Coronary artery (tissue), 2 donors: ENCODE measurements at regions not wholly inside any gene's neighbourhood (a gene's known extent, or its start where the extent isn't known, plus 50 kb on each side); places are given as distances from the start of the nearest gene placed in this dataset.

Experiments used
- DNase-seq: peaks from one replicate; pipeline ENCODE4 v3.0.0-alpha.2; 2017; ENCODE audit warnings: low spot score
- H3K27ac ChIP-seq, 2 donors: fragments of 200-600 bp; sonication (generic); one replicate each; pipeline ENCODE4 v1.5.1; 2016 to 2019
- H3K4me3 ChIP-seq: fragments of 200-600 bp; sonication (generic); 2 replicates; pipeline ENCODE4 v1.5.1; 2016; ENCODE audit warnings: mild to moderate bottlenecking, moderate library complexity
- TF ChIP-seq, protein P1 (sequence below): fragments of 200-600 bp; sonication (generic); IDR thresholded peaks from one replicate; pipeline ENCODE4 v1.5.1; 2019; ENCODE audit warnings: antibody characterized with exemption

DNA sequence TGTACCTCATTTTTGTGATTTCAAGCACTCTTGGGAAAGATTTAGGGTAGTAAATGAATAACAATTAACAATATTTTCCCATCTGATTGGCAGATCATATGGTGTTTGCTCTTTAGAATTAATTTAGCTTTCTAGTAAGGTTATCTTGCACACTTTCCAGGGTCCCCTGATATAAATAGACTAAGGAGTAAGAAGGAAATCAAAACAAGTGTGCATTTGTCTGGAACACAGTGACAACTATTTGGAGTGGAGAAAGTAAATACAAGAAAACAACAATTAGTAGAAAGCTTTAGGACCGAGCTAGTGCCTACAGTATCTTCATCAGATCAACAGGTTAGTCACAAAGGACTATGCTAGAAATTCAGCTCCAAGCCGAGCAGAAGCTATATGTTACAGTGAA lies 429.5 kb downstream of the COG6 start:
- Histone ChIP-seq H3K4me3 (no peak overlapping the region), H3K27ac (no peak overlapping the region)
- TF ChIP-seq, protein P1, sequence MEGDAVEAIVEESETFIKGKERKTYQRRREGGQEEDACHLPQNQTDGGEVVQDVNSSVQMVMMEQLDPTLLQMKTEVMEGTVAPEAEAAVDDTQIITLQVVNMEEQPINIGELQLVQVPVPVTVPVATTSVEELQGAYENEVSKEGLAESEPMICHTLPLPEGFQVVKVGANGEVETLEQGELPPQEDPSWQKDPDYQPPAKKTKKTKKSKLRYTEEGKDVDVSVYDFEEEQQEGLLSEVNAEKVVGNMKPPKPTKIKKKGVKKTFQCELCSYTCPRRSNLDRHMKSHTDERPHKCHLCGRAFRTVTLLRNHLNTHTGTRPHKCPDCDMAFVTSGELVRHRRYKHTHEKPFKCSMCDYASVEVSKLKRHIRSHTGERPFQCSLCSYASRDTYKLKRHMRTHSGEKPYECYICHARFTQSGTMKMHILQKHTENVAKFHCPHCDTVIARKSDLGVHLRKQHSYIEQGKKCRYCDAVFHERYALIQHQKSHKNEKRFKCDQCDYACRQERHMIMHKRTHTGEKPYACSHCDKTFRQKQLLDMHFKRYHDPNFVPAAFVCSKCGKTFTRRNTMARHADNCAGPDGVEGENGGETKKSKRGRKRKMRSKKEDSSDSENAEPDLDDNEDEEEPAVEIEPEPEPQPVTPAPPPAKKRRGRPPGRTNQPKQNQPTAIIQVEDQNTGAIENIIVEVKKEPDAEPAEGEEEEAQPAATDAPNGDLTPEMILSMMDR, result no peak
- DNase-seq, result no peak

DNA sequence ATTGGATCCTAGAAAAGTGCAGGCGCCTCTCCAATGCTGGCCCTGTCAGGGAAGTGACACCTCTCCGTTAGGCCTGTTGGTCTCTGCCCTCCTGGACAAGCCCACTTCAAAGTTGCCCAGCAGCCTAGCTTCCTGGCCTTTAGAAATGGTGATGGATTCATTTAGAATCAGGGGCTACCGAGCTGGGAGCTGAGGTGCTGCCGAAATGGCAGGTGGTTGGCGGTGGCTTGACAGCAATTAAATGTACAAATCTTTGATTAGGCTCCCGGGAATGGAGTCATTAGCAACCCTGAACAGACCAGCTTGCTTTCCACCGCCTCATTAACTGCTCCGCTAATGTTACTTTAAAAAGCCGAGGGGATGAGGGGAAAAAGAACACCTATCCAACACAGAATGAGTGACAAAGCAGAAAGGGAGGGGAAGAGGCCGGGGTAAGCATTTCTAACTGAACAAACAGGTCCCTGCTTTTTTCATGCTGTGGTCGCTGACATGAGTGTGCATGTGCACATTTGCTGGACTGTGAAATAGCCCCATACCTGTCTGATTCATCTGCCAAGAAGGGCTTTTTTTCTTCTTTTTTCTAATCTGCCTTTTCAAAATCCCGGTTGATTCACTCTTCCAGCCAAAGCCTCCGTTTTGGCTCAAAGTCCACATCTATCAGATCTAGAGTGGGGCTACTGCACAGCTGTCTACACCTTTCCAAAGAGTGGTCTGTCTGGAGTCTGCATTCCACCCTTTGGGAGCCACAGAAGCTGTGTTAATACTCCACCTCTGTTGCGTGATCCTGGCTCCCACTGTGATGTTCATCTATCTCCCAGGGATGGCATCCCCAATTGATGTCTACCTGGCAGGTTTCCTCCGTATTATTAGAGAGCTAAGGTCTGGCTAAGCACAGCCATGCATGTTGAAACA lies 431.9 kb downstream of the COG6 start:
- H3K27ac ChIP-seq, result no peak overlapping the region
- no peak for DNase-seq
- H3K4me3 ChIP-seq, result no peak overlapping the region
- TF ChIP-seq, protein P1, result no peak

DNA sequence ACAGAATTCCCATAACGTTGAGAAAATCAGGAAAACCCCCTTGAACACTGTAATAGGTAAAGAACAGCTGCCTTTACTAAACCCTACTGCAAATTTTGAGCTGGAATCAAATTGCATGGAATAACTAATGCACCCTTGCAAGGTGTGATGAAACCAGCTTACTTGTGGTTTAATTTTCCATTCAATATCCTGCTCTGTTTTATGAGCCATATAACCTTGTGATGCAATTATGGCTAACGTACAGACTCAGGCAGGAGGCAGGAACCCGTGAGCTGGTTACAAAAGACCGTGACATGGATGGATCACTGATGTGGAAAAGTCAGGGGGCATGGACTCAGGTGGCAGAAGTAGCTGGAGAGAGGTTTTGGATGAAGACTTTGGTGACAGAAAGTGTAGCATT lies 438.6 kb downstream of the COG6 start:
- TF ChIP-seq, protein P1, result no peak
- H3K27ac ChIP-seq, result no peak overlapping the region
- DNase-seq, result no peak
- no peak overlapping the region for H3K4me3 ChIP-seq

DNA sequence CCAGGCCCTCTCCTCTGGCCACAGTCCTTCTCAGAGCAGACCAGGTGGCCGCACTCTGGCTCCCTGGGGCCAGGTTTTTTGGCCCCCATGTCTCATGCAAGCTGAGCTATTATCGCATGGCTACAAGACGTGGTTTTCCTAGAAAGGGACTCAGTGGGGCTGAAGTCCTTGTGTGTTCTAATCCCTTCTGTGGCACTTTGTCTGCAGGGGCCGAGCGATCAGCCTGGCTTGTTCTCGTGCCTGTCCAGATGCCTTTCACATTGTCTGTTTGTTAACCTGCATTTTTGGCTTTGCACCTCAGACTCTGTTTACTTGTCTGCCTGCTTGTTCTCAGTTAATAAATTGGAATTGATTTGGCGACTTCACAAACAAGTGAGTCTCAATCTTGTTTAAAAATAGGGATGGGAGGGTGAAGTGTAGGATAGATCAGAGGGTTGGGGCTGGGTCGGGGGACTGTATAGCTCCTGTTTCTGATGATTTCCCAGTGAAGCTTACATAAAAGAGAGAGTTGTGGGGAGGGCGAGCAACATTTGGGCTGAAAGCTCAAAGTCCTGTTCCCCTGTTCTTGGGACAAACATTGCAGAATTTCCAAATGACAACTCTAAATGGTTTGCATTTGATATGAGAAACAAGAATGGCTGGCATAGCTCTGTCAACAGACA lies 440.4 kb downstream of the COG6 start:
- TF ChIP-seq, protein P1, result no peak
- no peak overlapping the region for H3K27ac ChIP-seq

DNA sequence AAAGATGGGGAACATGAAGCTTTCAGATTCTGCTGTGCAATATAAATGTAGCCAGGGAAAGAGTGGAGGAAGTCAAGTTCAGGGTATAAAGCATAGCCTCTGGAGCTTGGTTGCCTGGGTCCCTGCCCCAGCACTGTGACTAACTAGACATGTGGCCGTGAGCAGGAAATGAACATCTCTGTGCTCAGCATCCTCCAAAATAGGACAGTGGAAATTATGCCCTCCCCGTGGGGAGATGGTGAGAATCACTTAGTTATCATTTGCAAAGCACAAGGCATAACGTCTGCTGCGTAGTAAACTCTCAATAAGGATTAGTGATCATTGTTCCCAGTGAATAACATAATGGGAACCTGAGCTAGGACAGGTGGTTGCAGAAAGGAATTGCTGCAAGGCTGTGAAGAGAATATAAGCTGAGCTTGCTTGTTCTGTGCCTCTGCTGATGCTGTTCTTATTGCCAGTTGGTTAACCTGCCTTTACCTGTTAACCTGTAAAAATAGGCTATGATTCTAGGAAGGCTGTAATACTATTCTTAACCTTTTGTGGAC lies 441.0 kb downstream of the COG6 start:
- TF ChIP-seq, protein P1, result no peak
- DNase-seq, result no peak
- no peak overlapping the region for H3K4me3 ChIP-seq
- no peak overlapping the region for H3K27ac ChIP-seq

More for the DNA sequence above, 440.4 kb downstream of the COG6 start:
- no peak for DNase-seq
- no peak overlapping the region for H3K4me3 ChIP-seq

DNA sequence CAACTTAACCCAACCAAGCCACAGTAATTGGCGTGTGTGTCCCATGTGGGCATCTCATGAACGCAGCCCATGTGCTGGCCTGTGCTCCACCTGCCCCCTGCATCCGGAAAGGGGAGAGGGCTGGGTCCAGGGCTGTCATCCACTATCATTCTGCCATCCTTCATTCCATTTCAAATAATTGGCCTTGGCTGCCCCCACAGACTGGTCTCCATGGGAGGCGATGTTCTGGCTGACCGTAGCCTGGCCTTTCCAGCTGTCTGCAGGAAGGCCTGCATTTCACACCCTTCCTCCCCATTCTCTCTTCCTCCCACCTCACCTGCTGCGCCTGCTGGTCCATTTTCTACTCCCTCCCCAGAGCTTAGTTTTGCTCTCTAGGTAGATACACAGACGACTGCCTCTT lies 442.8 kb downstream of the COG6 start:
- Histone ChIP-seq H3K4me3 (no peak overlapping the region), H3K27ac (no peak overlapping the region)
- TF ChIP-seq, protein P1, result no peak
- no peak for DNase-seq
